Peyer's patch (tissue), 4 donors: ENCODE measurements at regions not wholly inside any gene's neighbourhood (a gene's known extent, or its start where the extent isn't known, plus 50 kb on each side); places are given as distances from the start of the nearest gene placed in this dataset.

Source experiments
- POLR2A ChIP-seq, 2 donors: fragments of 450-650 bp; IDR thresholded peaks; one replicate each; pipeline ENCODE4 v1.5.1; 2017; ENCODE audit warnings: antibody characterized with exemption in 2 of 2, mild to moderate bottlenecking in 2 of 2, moderate library complexity in 2 of 2
- TF ChIP-seq, protein P1 (sequence below), 6 experiments: fragments of 450-650 bp in 4 of 6; fragments of 200-600 bp in 2 of 6; sonication (generic) in 1 of 6; IDR thresholded peaks; one replicate each; pipeline ENCODE4 v1.5.1; 2017 to 2019; ENCODE audit warnings: antibody characterized with exemption in 6 of 6, mild to moderate bottlenecking in 3 of 6, moderate library complexity in 1 of 6

DNA sequence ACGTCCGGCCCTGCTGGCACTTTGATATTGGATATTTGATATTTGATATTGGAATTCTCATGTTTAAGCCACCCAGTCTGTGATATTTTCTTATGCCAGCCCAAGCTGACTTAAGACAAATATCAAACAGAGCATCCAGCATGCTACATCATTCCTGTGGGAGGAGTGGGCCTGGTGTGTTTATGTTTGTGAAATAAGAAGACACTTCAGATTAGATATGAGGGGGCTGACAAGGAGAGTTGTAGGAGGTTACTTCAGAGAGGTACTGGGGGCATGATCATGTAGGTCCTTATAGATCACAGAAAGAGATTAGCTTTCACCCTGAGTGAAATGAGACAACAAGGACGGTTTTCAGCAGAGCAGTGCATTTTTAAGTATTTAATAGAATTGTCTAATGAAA lies 382.9 kb downstream of the SEMA3D start:
- TF ChIP-seq, protein P1, sequence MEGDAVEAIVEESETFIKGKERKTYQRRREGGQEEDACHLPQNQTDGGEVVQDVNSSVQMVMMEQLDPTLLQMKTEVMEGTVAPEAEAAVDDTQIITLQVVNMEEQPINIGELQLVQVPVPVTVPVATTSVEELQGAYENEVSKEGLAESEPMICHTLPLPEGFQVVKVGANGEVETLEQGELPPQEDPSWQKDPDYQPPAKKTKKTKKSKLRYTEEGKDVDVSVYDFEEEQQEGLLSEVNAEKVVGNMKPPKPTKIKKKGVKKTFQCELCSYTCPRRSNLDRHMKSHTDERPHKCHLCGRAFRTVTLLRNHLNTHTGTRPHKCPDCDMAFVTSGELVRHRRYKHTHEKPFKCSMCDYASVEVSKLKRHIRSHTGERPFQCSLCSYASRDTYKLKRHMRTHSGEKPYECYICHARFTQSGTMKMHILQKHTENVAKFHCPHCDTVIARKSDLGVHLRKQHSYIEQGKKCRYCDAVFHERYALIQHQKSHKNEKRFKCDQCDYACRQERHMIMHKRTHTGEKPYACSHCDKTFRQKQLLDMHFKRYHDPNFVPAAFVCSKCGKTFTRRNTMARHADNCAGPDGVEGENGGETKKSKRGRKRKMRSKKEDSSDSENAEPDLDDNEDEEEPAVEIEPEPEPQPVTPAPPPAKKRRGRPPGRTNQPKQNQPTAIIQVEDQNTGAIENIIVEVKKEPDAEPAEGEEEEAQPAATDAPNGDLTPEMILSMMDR (IDR thresholded peaks at IDR 0.05): no peak
- TF ChIP-seq POLR2A (IDR thresholded peaks at IDR 0.05): no peak
